Hematopoietic multipotent progenitor cell treated with erythropoietin and hydrocortisone succinate and interleukin-3 and kit ligand, for 17 days (in vitro differentiated cells): ENCODE measurements at regions not wholly inside any gene's neighbourhood (a gene's known extent, or its start where the extent isn't known, plus 50 kb on each side); places are given as distances from the start of the nearest gene placed in this dataset.
"Not testable (repeated sequence)": the region's sequence is repeated elsewhere in the genome, so short reads cannot be mapped to it uniquely, and the experiment has no call there.

Experiments
- DNase-seq: peaks from one replicate; pipeline ENCODE4 v3.0.0-alpha.2; 2015; ENCODE audit warnings: low spot score

GRCh38 chr14:105600939-105601359 lies 74.6 kb downstream of the TMEM121 start:
- DNase-seq = peak; percentile 2

GRCh38 chr14:105601360-105602242 lies 75.2 kb downstream of the TMEM121 start:
- DNase-seq = no peak

- no peak for DNase-seq
Observed at GRCh38 chr14:105602243-105602750, 75.9 kb downstream of the TMEM121 start.

GRCh38 chr14:105602799-105603793 lies 76.7 kb downstream of the TMEM121 start:
- DNase-seq = no peak

GRCh38 chr14:105604531-105605463 lies 78.4 kb downstream of the TMEM121 start:
- DNase-seq = not testable (repeated sequence)

- no peak for DNase-seq
Observed at GRCh38 chr14:105605464-105606304, 79.3 kb downstream of the TMEM121 start.

GRCh38 chr14:105606305-105606975 lies 80.1 kb downstream of the TMEM121 start:
- DNase-seq = not testable (repeated sequence)

- DNase-seq = not testable (repeated sequence)
Observed at GRCh38 chr14:105607025-105607424, 80.6 kb downstream of the TMEM121 start.

- not testable (repeated sequence) for DNase-seq
Observed at GRCh38 chr14:105614987-105615386, 88.6 kb downstream of the TMEM121 start.

- DNase-seq = not testable (repeated sequence)
Observed at GRCh38 chr14:105615986-105616801, 89.8 kb downstream of the TMEM121 start.

- DNase-seq = no peak
Observed at GRCh38 chr14:105616802-105617192, 90.4 kb downstream of the TMEM121 start.

- DNase-seq = no peak
Observed at GRCh38 chr14:105617201-105617777, 90.9 kb downstream of the TMEM121 start.

- DNase-seq = not testable (repeated sequence)
Observed at GRCh38 chr14:105617805-105618204, 91.4 kb downstream of the TMEM121 start.

GRCh38 chr14:105619324-105619723 lies 92.9 kb downstream of the TMEM121 start:
- DNase-seq = not testable (repeated sequence)

- not testable (repeated sequence) for DNase-seq
Observed at GRCh38 chr14:105620178-105620864, 93.9 kb downstream of the TMEM121 start.

GRCh38 chr14:105620865-105621471 lies 94.6 kb downstream of the TMEM121 start:
- DNase-seq = not testable (repeated sequence)
